HAP-1 (cell line): ENCODE measurements at regions not wholly inside any gene's neighbourhood (a gene's known extent, or its start where the extent isn't known, plus 50 kb on each side); places are given as distances from the start of the nearest gene placed in this dataset.

Experiments used
- DNase-seq, 2 experiments: peaks; one replicate each; pipeline ENCODE4 v3.0.0-alpha.2; 2016 to 2020; ENCODE audit warnings: low spot score in 2 of 2
- H3K27me3 ChIP-seq: fragments of 250-450 bp; sonication (Bioruptor Pico); 2 replicates; pipeline ENCODE4 v1.5.1; 2020; ENCODE audit warnings: low read depth, mild to moderate bottlenecking, moderate library complexity
- H3K36me3 ChIP-seq: fragments of 250-450 bp; sonication (Bioruptor Pico); replicated peaks from 2 replicates; pipeline ENCODE4 v1.5.1; 2020; ENCODE audit warnings: mild to moderate bottlenecking
- H3K4me1 ChIP-seq: fragments of 250-450 bp; sonication (Bioruptor Pico); 2 replicates; pipeline ENCODE4 v1.5.1; 2020; ENCODE audit warnings: mild to moderate bottlenecking
- H3K4me3 ChIP-seq: fragments of 250-450 bp; sonication (Bioruptor Pico); 2 replicates; pipeline ENCODE4 v1.5.1; 2020; ENCODE audit warnings: mild to moderate bottlenecking, moderate library complexity
- H3K9me3 ChIP-seq: fragments of 250-450 bp; sonication (Bioruptor Pico); 2 replicates; pipeline ENCODE4 v1.5.1; 2020; ENCODE audit warnings: mild to moderate bottlenecking, moderate library complexity
- in situ Hi-C: fragments of 300-500 bp; cut with MboI; formaldehyde crosslinking; loops from 3 replicates; pipeline ENCODE4 v1.14.3; 2020; ENCODE audit warnings: low sequenced_read_pairs, inconsistent platforms, mixed read lengths

GRCh38 chr10:21257919-21258318 lies 267.6 kb downstream of the SKIDA1 start:
- Histone ChIP-seq H3K27me3 (no peaks in the 10 kb centered on the region), H3K4me3 (no peak overlapping the region), H3K4me1 (no peaks in the 10 kb centered on the region), H3K9me3 (no peaks in the 10 kb centered on the region), H3K36me3 (no peaks in the 10 kb centered on the region)
- no peak for DNase-seq
- in situ Hi-C loops = no loop called here

GRCh38 chr10:21257191-21257590 lies 268.3 kb downstream of the SKIDA1 start:
- Histone ChIP-seq H3K4me3 (no peak overlapping the region), H3K9me3 (no peaks in the 10 kb centered on the region), H3K27me3 (no peaks in the 10 kb centered on the region), H3K36me3 (no peaks in the 10 kb centered on the region), H3K4me1 (no peaks in the 10 kb centered on the region)
- in situ Hi-C loops = no loop called here
- peak in 1 of 2 experiments; percentile 28 for DNase-seq

- in situ Hi-C loops = no loop called here
Observed at GRCh38 chr10:21249435-21249834, 276.0 kb downstream of the SKIDA1 start.

GRCh38 chr10:21247592-21247991 lies 277.9 kb downstream of the SKIDA1 start:
- in situ Hi-C loops = no loop called here
- H3K4me3 ChIP-seq = no peak overlapping the region

More at GRCh38 chr10:21249435-21249834, 276.0 kb downstream of the SKIDA1 start:
- DNase-seq = no peak
- Histone ChIP-seq H3K4me1 (no peaks in the 10 kb centered on the region), H3K4me3 (no peak overlapping the region), H3K9me3 (no peaks in the 10 kb centered on the region; the same call in none of the 2 replicates), H3K27me3 (peaks cover 3% of the 10 kb centered on the region; the same call in 1 of the 2 replicates), H3K36me3 (no peaks in the 10 kb centered on the region)

GRCh38 chr10:21246178-21246577 lies 279.3 kb downstream of the SKIDA1 start:
- no peaks in the 10 kb centered on the region for H3K36me3 ChIP-seq
- no peak for DNase-seq
- in situ Hi-C loops = no loop called here
- no peak overlapping the region for H3K4me3 ChIP-seq
- no peaks in the 10 kb centered on the region for H3K4me1 ChIP-seq
- peaks cover 3% of the 10 kb centered on the region; the same call in 1 of the 2 replicates for H3K27me3 ChIP-seq
- H3K9me3 ChIP-seq = no peaks in the 10 kb centered on the region; the same call in none of the 2 replicates

More at GRCh38 chr10:21247592-21247991, 277.9 kb downstream of the SKIDA1 start:
- no peak for DNase-seq
- H3K36me3 ChIP-seq = no peaks in the 10 kb centered on the region
- no peaks in the 10 kb centered on the region for H3K4me1 ChIP-seq
- H3K27me3 ChIP-seq = peaks cover 3% of the 10 kb centered on the region; the same call in 1 of the 2 replicates
- H3K9me3 ChIP-seq = no peaks in the 10 kb centered on the region; the same call in none of the 2 replicates

GRCh38 chr10:21243748-21244257 lies 281.7 kb downstream of the SKIDA1 start:
- no peaks in the 10 kb centered on the region for H3K36me3 ChIP-seq
- 0 out of 2 replicates have a peak, but pooled peaks cover 3% of the 10 kb centered on the region for H3K27me3 ChIP-seq
- in situ Hi-C loops = no loop called here
- H3K9me3 ChIP-seq = no peaks in the 10 kb centered on the region; the same call in none of the 2 replicates
- no peaks in the 10 kb centered on the region for H3K4me1 ChIP-seq
- DNase-seq = no peak
- H3K4me3 ChIP-seq = no peak overlapping the region

- Histone ChIP-seq H3K27me3 (no peaks in the 10 kb centered on the region), H3K4me3 (no peak overlapping the region), H3K4me1 (no peaks in the 10 kb centered on the region), H3K36me3 (no peaks in the 10 kb centered on the region), H3K9me3 (no peaks in the 10 kb centered on the region; the same call in none of the 2 replicates)
- DNase-seq = no peak
- in situ Hi-C loops = no loop called here
Observed at GRCh38 chr10:21242915-21243314, 282.6 kb downstream of the SKIDA1 start.

GRCh38 chr10:21238717-21239116 lies 286.8 kb downstream of the SKIDA1 start:
- no peaks in the 10 kb centered on the region for H3K27me3 ChIP-seq
- H3K36me3 ChIP-seq = no peaks in the 10 kb centered on the region
- in situ Hi-C loops = no loop called here
- no peaks in the 10 kb centered on the region for H3K9me3 ChIP-seq
- no peak overlapping the region for H3K4me3 ChIP-seq
- H3K4me1 ChIP-seq = no peaks in the 10 kb centered on the region
- DNase-seq = no peak

GRCh38 chr10:21238044-21238443 lies 287.4 kb downstream of the SKIDA1 start:
- Histone ChIP-seq H3K4me1 (no peaks in the 10 kb centered on the region), H3K9me3 (no peaks in the 10 kb centered on the region), H3K4me3 (no peak overlapping the region), H3K27me3 (no peaks in the 10 kb centered on the region), H3K36me3 (no peaks in the 10 kb centered on the region)
- in situ Hi-C loops = no loop called here
- no peak for DNase-seq

- Histone ChIP-seq H3K4me3 (no peak overlapping the region), H3K27me3 (no peaks in the 10 kb centered on the region), H3K4me1 (no peaks in the 10 kb centered on the region), H3K9me3 (peaks cover 8% of the 10 kb centered on the region; the same call in 1 of the 2 replicates), H3K36me3 (no peaks in the 10 kb centered on the region)
- DNase-seq = no peak
- in situ Hi-C loops = no loop called here
Observed at GRCh38 chr10:21234761-21235160, 290.7 kb downstream of the SKIDA1 start.

GRCh38 chr10:21230219-21230618 lies 295.3 kb downstream of the SKIDA1 start:
- in situ Hi-C loops = no loop called here
- Histone ChIP-seq H3K9me3 (peaks cover 8% of the 10 kb centered on the region; the same call in 1 of the 2 replicates), H3K36me3 (no peaks in the 10 kb centered on the region), H3K27me3 (no peaks in the 10 kb centered on the region), H3K4me1 (no peaks in the 10 kb centered on the region), H3K4me3 (no peak overlapping the region)
- DNase-seq = no peak

GRCh38 chr10:21217748-21218367 lies 307.6 kb downstream of the SKIDA1 start:
- Histone ChIP-seq H3K4me1 (no peaks in the 10 kb centered on the region), H3K36me3 (no peaks in the 10 kb centered on the region), H3K4me3 (no peak overlapping the region), H3K9me3 (peaks cover 4% of the 10 kb centered on the region), H3K27me3 (no peaks in the 10 kb centered on the region; the same call in 1 of the 2 replicates)
- in situ Hi-C loops = no loop called here
- no peak for DNase-seq

GRCh38 chr10:21217107-21217506 lies 308.4 kb downstream of the SKIDA1 start:
- peaks cover 4% of the 10 kb centered on the region for H3K9me3 ChIP-seq
- DNase-seq = no peak
- in situ Hi-C loops = no loop called here
- no peaks in the 10 kb centered on the region; the same call in 1 of the 2 replicates for H3K27me3 ChIP-seq
- H3K36me3 ChIP-seq = no peaks in the 10 kb centered on the region
- H3K4me1 ChIP-seq = no peaks in the 10 kb centered on the region
- H3K4me3 ChIP-seq = no peak overlapping the region

- Histone ChIP-seq H3K9me3 (peaks cover 4% of the 10 kb centered on the region), H3K4me3 (no peak overlapping the region), H3K4me1 (no peaks in the 10 kb centered on the region), H3K36me3 (no peaks in the 10 kb centered on the region), H3K27me3 (no peaks in the 10 kb centered on the region; the same call in 1 of the 2 replicates)
- in situ Hi-C loops = no loop called here
- DNase-seq = no peak
Observed at GRCh38 chr10:21214329-21214728, 311.2 kb downstream of the SKIDA1 start.
